Kidney (tissue), 13 donors: ENCODE measurements at regions not wholly inside any gene's neighbourhood (a gene's known extent, or its start where the extent isn't known, plus 50 kb on each side); places are given as distances from the start of the nearest gene placed in this dataset.

Experiments used
- DNase-seq, 5 donors: peaks; one replicate each; pipeline ENCODE4 v3.0.0-alpha.2; 2013 to 2020
- FAIRE-seq: peaks from 2 replicates; lab custom pipeline; 2012; peaks lifted over from hg19 to GRCh38; lab: Jason Lieb, UNC
- H3K27ac ChIP-seq, 2 donors: one replicate each; pipeline ENCODE4 v1.7.0; 2013; ENCODE audit warnings: low read depth in 2 of 2, low read length in 2 of 2, inconsistent platforms in 1 of 2
- H3K27me3 ChIP-seq: one replicate; pipeline ENCODE4 v1.7.1; 2013; ENCODE audit warnings: low read length, inconsistent platforms; ENCODE audit not compliant: control insufficient read depth, insufficient read depth
- H3K36me3 ChIP-seq, 3 donors: one replicate each; pipeline versions ENCODE4 v1.7.0 to v1.7.1; 2013; ENCODE audit warnings: low read length in 3 of 3, control low read depth in 1 of 3, inconsistent platforms in 1 of 3; ENCODE audit not compliant: insufficient read depth in 3 of 3, control insufficient read depth in 2 of 3
- H3K4me1 ChIP-seq, 3 donors: one replicate each; pipeline versions ENCODE4 v1.7.0 to v1.7.1; 2013; ENCODE audit warnings: low read length in 3 of 3, inconsistent platforms in 1 of 3, low read depth in 1 of 3; ENCODE audit not compliant: control insufficient read depth in 2 of 3, insufficient read depth in 2 of 3
- H3K4me3 ChIP-seq, 3 donors: one replicate each; pipeline versions ENCODE4 v1.7.0 to v1.8.1; 2013; ENCODE audit warnings: low read length in 3 of 3, control low read depth in 1 of 3, inconsistent platforms in 1 of 3
- H3K9ac ChIP-seq, 3 donors: one replicate each; pipeline versions ENCODE4 v1.7.0 to v1.7.1; 2013; ENCODE audit warnings: low read length in 3 of 3, control low read depth in 1 of 3, inconsistent platforms in 1 of 3
- H3K9me3 ChIP-seq, 3 donors: one replicate each; pipeline versions ENCODE4 v1.7.0 to v1.7.1; 2013; ENCODE audit warnings: low read length in 3 of 3, control low read depth in 1 of 3, inconsistent platforms in 1 of 3; ENCODE audit not compliant: control insufficient read depth in 2 of 3, insufficient read depth in 1 of 3
- intact Hi-C: fragments of 100-400 bp; cut with DNase I; formaldehyde crosslinking; loops from one replicate; pipeline ENCODE4 v1.11.1; 2022
- TF ChIP-seq, protein P1 (sequence below): IDR thresholded peaks from 3 replicates; pipeline ENCODE4 v1.5.1; 2012; ENCODE audit warnings: mild to moderate bottlenecking, moderate library complexity, borderline replicate concordance; ENCODE audit not compliant: insufficient read depth; ENCODE audit errors: extremely low read depth
- donor health status: control.
- donor health status: control.
- donor health status: control.
- donor health status: control.
- donor health status: control.
- donor health status: DM: yes; HTN: yes; CAD: no.
- donor health status: Normal renal cell carcinoma (clear cell type).

DNA sequence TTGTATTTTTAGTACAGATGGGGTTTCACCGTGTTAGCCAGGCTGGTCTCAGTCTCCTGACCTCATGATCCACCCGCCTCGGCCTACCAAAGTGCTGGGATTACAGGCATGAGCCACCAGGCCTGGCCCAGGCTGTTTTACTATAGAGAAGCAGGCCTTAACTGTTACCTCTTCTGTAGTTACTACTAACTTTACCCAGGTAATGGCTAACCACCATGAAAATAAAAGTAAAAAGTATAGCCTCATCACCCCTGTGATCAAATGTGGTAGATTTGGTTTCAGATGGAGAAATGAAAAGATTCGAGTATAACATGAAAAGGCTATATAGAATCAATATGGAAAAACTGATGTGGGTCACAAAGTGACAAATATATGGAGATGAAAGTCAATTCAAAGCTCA is 210.1 kb downstream of the CD47 start:
- intact Hi-C loops, result no loop called here
- no peak overlapping the region for H3K4me3 ChIP-seq
- no peak overlapping the region for H3K27ac ChIP-seq
- no peak overlapping the region for H3K9ac ChIP-seq
- no peaks in the 10 kb centered on the region for H3K9me3 ChIP-seq
- FAIRE-seq (no peak), DNase-seq (no peak)
- TF ChIP-seq, protein P1, sequence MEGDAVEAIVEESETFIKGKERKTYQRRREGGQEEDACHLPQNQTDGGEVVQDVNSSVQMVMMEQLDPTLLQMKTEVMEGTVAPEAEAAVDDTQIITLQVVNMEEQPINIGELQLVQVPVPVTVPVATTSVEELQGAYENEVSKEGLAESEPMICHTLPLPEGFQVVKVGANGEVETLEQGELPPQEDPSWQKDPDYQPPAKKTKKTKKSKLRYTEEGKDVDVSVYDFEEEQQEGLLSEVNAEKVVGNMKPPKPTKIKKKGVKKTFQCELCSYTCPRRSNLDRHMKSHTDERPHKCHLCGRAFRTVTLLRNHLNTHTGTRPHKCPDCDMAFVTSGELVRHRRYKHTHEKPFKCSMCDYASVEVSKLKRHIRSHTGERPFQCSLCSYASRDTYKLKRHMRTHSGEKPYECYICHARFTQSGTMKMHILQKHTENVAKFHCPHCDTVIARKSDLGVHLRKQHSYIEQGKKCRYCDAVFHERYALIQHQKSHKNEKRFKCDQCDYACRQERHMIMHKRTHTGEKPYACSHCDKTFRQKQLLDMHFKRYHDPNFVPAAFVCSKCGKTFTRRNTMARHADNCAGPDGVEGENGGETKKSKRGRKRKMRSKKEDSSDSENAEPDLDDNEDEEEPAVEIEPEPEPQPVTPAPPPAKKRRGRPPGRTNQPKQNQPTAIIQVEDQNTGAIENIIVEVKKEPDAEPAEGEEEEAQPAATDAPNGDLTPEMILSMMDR, result no peak
- no peaks in the 10 kb centered on the region for H3K4me1 ChIP-seq
- H3K36me3 ChIP-seq, result no peaks in the 10 kb centered on the region
- no peaks in the 10 kb centered on the region for H3K27me3 ChIP-seq

DNA sequence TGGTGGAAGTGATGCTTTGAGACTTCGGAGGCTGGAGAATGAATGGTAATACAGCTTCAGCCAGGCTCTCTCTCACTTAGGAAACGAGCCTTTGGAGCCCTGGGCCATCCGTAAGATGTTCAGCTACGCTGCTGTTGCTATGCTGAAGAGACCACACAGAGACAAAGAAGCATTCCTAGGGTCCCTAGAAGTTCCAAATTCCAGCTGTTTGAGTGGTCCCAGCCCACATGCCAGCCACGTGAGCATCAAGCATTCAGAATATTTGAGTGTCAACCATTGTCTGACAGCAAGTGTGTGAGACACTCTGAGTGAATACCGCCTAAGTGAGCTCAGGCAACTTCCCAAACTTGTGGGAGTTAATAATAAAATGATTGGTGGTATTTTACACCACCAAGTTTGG is 212.9 kb downstream of the CD47 start:
- TF ChIP-seq, protein P1, result no peak
- no peak for FAIRE-seq
- H3K27me3 ChIP-seq, result no peaks in the 10 kb centered on the region

DNA sequence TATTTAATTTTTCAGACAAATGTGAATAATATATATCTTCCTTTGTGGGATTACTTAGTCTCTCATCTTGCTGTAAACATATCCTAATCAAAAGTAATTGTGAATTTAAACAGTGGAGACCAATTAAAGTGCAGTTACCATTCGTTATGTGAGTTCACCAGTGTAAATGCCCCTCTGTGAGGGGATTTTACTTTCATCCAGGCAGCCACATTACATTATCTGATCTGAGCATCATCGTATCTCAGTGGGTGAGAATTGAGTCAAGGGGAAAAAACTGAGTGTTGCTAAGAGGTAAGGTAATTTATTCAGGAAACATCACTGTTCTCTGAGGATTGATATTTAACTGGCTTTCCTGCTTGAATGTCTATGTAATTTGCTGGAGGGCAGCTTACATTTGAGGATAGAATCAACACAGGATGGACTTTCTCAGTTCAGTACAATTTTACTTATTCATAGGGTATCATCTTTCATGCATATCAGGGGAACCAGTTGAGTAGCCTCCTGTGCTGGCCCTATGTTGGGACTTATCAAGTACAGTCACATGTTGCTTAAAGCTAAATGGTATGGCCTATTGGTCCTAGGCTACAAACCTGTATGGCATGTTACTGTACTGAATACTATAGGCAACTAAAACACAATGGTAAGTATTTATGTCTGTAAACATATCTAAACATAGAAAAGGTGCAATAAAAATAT is 219.7 kb downstream of the CD47 start:
- no peak for FAIRE-seq

More for the DNA sequence above, 212.9 kb downstream of the CD47 start:
- no peak for DNase-seq
- H3K27ac ChIP-seq, result no peak overlapping the region
- intact Hi-C loops, result no loop called here
- no peaks in the 10 kb centered on the region for H3K9me3 ChIP-seq
- no peak overlapping the region for H3K4me3 ChIP-seq
- no peak overlapping the region for H3K9ac ChIP-seq
- no peaks in the 10 kb centered on the region for H3K4me1 ChIP-seq
- H3K36me3 ChIP-seq, result no peaks in the 10 kb centered on the region

More for the DNA sequence above, 219.7 kb downstream of the CD47 start:
- intact Hi-C loops, result no loop called here
- H3K4me1 ChIP-seq, result no peaks in the 10 kb centered on the region
- H3K27ac ChIP-seq, result no peak overlapping the region
- H3K9me3 ChIP-seq, result no peaks in the 10 kb centered on the region
- TF ChIP-seq, protein P1, result no peak
- H3K9ac ChIP-seq, result no peak overlapping the region
- H3K4me3 ChIP-seq, result no peak overlapping the region
- no peaks in the 10 kb centered on the region for H3K27me3 ChIP-seq
- no peaks in the 10 kb centered on the region for H3K36me3 ChIP-seq
- DNase-seq, result no peak
